Mesenchymal stem cell (in vitro differentiated cells and primary cell): ENCODE measurements at regions not wholly inside any gene's neighbourhood (a gene's known extent, or its start where the extent isn't known, plus 50 kb on each side); places are given as distances from the start of the nearest gene placed in this dataset.

ENCODE experiments used
- DNase-seq: peaks from one replicate; pipeline ENCODE4 v3.0.0-alpha.2; 2013
- H2AFZ ChIP-seq: one replicate; pipeline ENCODE4 v1.6.1; 2013; ENCODE audit warnings: low read depth, mild to moderate bottlenecking, control low read depth, inconsistent platforms, low read length, moderate library complexity
- H2AK5ac ChIP-seq: 2 replicates; pipeline ENCODE4 v1.6.1; 2013; ENCODE audit warnings: low read length, moderate library complexity, mild to moderate bottlenecking, inconsistent platforms; ENCODE audit not compliant: severe bottlenecking
- H2BK120ac ChIP-seq: one replicate; pipeline ENCODE4 v1.6.1; 2013; ENCODE audit warnings: low read depth, mild to moderate bottlenecking, inconsistent platforms, low read length, moderate library complexity
- H2BK12ac ChIP-seq, 2 experiments: one replicate each; pipeline ENCODE4 v1.6.1; 2013; ENCODE audit warnings: inconsistent platforms in 2 of 2, low read length in 2 of 2, mild to moderate bottlenecking in 2 of 2, moderate library complexity in 2 of 2, control low read depth in 1 of 2
- H2BK15ac ChIP-seq: one replicate; pipeline ENCODE4 v1.6.1; 2013; ENCODE audit warnings: mild to moderate bottlenecking, low read depth, inconsistent platforms; ENCODE audit not compliant: poor library complexity, severe bottlenecking
- H2BK5ac ChIP-seq: 2 replicates; pipeline ENCODE4 v1.6.1; 2013; ENCODE audit warnings: low read depth, mild to moderate bottlenecking, low read length, control low read depth, inconsistent platforms; ENCODE audit not compliant: poor library complexity, severe bottlenecking
- H3K14ac ChIP-seq, 2 experiments: one replicate each; pipeline ENCODE4 v1.6.1; 2013; ENCODE audit warnings: inconsistent platforms in 2 of 2, low read length in 2 of 2, control low read depth in 1 of 2, mild to moderate bottlenecking in 1 of 2, moderate library complexity in 1 of 2
- H3K18ac ChIP-seq, 2 experiments: one replicate each; pipeline ENCODE4 v1.6.1; 2013; ENCODE audit warnings: inconsistent platforms in 2 of 2, low read length in 2 of 2, control low read depth in 1 of 2, low read depth in 1 of 2, mild to moderate bottlenecking in 1 of 2
- H3K23ac ChIP-seq, 2 experiments: one replicate each; pipeline ENCODE4 v1.6.1; 2013; ENCODE audit warnings: inconsistent platforms in 2 of 2, low read length in 2 of 2, mild to moderate bottlenecking in 2 of 2, moderate library complexity in 2 of 2, control low read depth in 1 of 2
- H3K27ac ChIP-seq: 2 replicates; pipeline ENCODE4 v1.5.1; 2013; ENCODE audit warnings: mild to moderate bottlenecking, moderate library complexity, low read length, control low read depth, inconsistent platforms; ENCODE audit not compliant: poor library complexity, severe bottlenecking
- H3K27me3 ChIP-seq, 2 experiments: 2 replicates each; pipeline versions ENCODE4 v1.6.1 to v1.7.0; 2013; ENCODE audit warnings: low read length in 2 of 2, mild to moderate bottlenecking in 2 of 2, moderate library complexity in 2 of 2, control low read depth in 1 of 2, inconsistent platforms in 1 of 2; ENCODE audit not compliant: control insufficient read depth in 1 of 2, insufficient read depth in 1 of 2
- H3K36me3 ChIP-seq, 2 experiments: 2 replicates each; pipeline versions ENCODE4 v1.6.1 to v1.7.0; 2013; ENCODE audit warnings: low read length in 2 of 2, control low read depth in 1 of 2, inconsistent platforms in 1 of 2, low read depth in 1 of 2, mild to moderate bottlenecking in 1 of 2; ENCODE audit not compliant: insufficient read depth in 2 of 2, control insufficient read depth in 1 of 2
- H3K4ac ChIP-seq, 2 experiments: one replicate each; pipeline ENCODE4 v1.6.1; 2013; ENCODE audit warnings: inconsistent platforms in 2 of 2, low read length in 2 of 2, mild to moderate bottlenecking in 2 of 2, moderate library complexity in 2 of 2, control low read depth in 1 of 2, low read depth in 1 of 2
- H3K4me1 ChIP-seq: 2 replicates; pipeline ENCODE4 v1.6.1; 2013; ENCODE audit warnings: low read depth, low read length, control low read depth; ENCODE audit not compliant: control insufficient read depth, insufficient read depth
- H3K4me2 ChIP-seq: 2 replicates; pipeline ENCODE4 v1.6.1; 2013; ENCODE audit warnings: low read length, mild to moderate bottlenecking, inconsistent platforms; ENCODE audit not compliant: poor library complexity, severe bottlenecking
- H3K4me3 ChIP-seq, 2 experiments: 2 replicates each; pipeline versions ENCODE4 v1.5.1 to v1.7.0; 2013; ENCODE audit warnings: low read length in 2 of 2, mild to moderate bottlenecking in 2 of 2, control low read depth in 1 of 2, low read depth in 1 of 2; ENCODE audit not compliant: insufficient read depth in 1 of 2
- H3K79me1 ChIP-seq: replicated peaks from 2 replicates; pipeline ENCODE4 v1.6.1; 2013; ENCODE audit warnings: mild to moderate bottlenecking, control low read depth, low read length, inconsistent platforms; ENCODE audit not compliant: poor library complexity, severe bottlenecking
- H3K9ac ChIP-seq: 2 replicates; pipeline ENCODE4 v1.7.0; 2013; ENCODE audit warnings: mild to moderate bottlenecking, low read length, moderate library complexity
- H3K9me3 ChIP-seq: 2 replicates; pipeline ENCODE4 v1.7.0; 2013; ENCODE audit warnings: mild to moderate bottlenecking, low read length; ENCODE audit not compliant: control insufficient read depth
- H4K8ac ChIP-seq: one replicate; pipeline ENCODE4 v1.6.1; 2013; ENCODE audit warnings: inconsistent platforms, mild to moderate bottlenecking, low read length, moderate library complexity
- H4K91ac ChIP-seq: one replicate; pipeline ENCODE4 v1.6.1; 2013; ENCODE audit warnings: mild to moderate bottlenecking, low read length, inconsistent platforms
- WGBS: methylation state at CpG from one replicate; pipeline ENCODE4 v1.1.7; 2013; ENCODE audit warnings: mixed read lengths; 5-methylcytosine and 5-hydroxymethylcytosine counted together

GRCh38 chr20:52530571-52530970 lies 339.0 kb upstream of the ZFP64 start:
- Histone ChIP-seq H4K91ac (no peak overlapping the region), H2AK5ac (no peak overlapping the region), H3K27ac (no peak overlapping the region), H2AFZ (no peak overlapping the region), H3K79me1 (no peaks in the 10 kb centered on the region), H3K27me3 (no peaks in the 10 kb centered on the region), H2BK5ac (no peak overlapping the region), H3K9ac (no peak overlapping the region), H4K8ac (no peak overlapping the region), H2BK120ac (no peak overlapping the region), H3K4ac (no peak overlapping the region), H2BK15ac (no peak overlapping the region), H3K9me3 (peaks cover 6% of the 10 kb centered on the region), H3K36me3 (no peaks in the 10 kb centered on the region), H3K4me3 (no peak overlapping the region), H3K23ac (no peak overlapping the region), H3K4me1 (no peaks in the 10 kb centered on the region), H3K4me2 (no peak overlapping the region), H3K14ac (no peak overlapping the region), H3K18ac (no peak overlapping the region), H2BK12ac (no peak overlapping the region)
- DNase-seq = no peak
- 88% methylated on average over 1 of the region's 1 CpG for WGBS

DNA sequence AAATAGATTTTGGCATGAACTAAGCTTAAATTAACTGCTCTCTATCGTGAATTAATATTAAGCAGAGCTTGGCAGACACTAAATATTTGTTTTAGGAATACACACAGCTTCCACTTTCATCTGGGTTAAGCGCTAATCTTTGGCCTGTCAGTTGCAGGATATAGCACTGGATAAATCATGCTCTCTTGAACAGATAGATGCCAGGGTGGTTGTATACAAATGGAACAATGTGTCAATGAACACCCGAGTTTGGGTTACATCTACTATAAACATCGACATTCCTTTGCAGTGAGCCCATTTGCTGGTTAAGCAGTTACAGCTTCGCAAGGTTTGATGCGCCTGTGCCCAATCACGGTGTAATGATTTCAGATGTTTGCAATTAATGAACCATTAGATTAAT lies 338.2 kb upstream of the ZFP64 start:
- H3K9ac ChIP-seq = no peak overlapping the region
- H3K79me1 ChIP-seq = no peaks in the 10 kb centered on the region
- no peak overlapping the region for H4K8ac ChIP-seq
- no peak overlapping the region for H3K4me2 ChIP-seq
- H2BK15ac ChIP-seq = no peak overlapping the region
- H3K36me3 ChIP-seq = no peaks in the 10 kb centered on the region
- no peak overlapping the region for H3K14ac ChIP-seq
- no peak overlapping the region for H3K27ac ChIP-seq
- H2BK12ac ChIP-seq = no peak overlapping the region
- H2AK5ac ChIP-seq = no peak overlapping the region
- H2BK5ac ChIP-seq = no peak overlapping the region
- no peak overlapping the region for H3K18ac ChIP-seq
- no peaks in the 10 kb centered on the region for H3K27me3 ChIP-seq
- H2AFZ ChIP-seq = no peak overlapping the region
- H3K4ac ChIP-seq = no peak overlapping the region
- H3K4me1 ChIP-seq = no peaks in the 10 kb centered on the region
- WGBS = 17% methylated on average over 7 of the region's 7 CpGs
- H2BK120ac ChIP-seq = no peak overlapping the region
- H3K23ac ChIP-seq = no peak overlapping the region
- peak; percentile 82 for DNase-seq
- peaks cover 6% of the 10 kb centered on the region for H3K9me3 ChIP-seq
- H4K91ac ChIP-seq = no peak overlapping the region
- H3K4me3 ChIP-seq = no peak overlapping the region

DNA sequence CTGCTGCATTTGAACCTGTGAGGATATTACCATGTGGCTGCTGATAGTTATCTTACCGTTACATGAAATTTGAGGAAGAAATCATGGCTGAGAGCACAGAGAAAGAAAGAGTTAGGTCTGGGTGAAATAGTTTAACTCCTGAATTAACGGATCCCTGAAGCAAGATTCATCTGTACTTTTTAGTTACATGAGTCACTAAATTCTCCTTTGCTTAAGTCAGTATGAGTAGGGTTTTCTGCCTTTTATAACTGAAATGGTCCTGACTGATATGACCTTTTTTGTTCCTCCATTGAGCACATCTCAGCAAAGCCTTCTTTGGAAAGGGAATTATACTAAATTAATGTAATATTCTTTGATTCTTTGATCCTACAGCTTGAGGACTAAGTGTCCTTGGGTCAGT lies 333.3 kb upstream of the ZFP64 start:
- Histone ChIP-seq H3K4me2 (no peak overlapping the region), H4K8ac (no peak overlapping the region), H3K79me1 (no peaks in the 10 kb centered on the region), H2BK120ac (no peak overlapping the region), H4K91ac (no peak overlapping the region), H3K27me3 (no peaks in the 10 kb centered on the region), H3K4ac (no peak overlapping the region), H3K23ac (no peak overlapping the region), H3K9me3 (peaks cover 19% of the 10 kb centered on the region), H2BK12ac (no peak overlapping the region), H3K4me1 (no peaks in the 10 kb centered on the region), H3K4me3 (no peak overlapping the region), H3K9ac (no peak overlapping the region), H3K18ac (no peak overlapping the region), H2AK5ac (no peak overlapping the region), H3K14ac (no peak overlapping the region), H2BK15ac (no peak overlapping the region), H3K36me3 (no peaks in the 10 kb centered on the region), H2BK5ac (no peak overlapping the region), H2AFZ (no peak overlapping the region), H3K27ac (no peak overlapping the region)
- no peak for DNase-seq
- 95% methylated on average over 1 of the region's 2 CpGs for WGBS

- no peak overlapping the region for H2AFZ ChIP-seq
- H4K91ac ChIP-seq = no peak overlapping the region
- no peak overlapping the region for H2AK5ac ChIP-seq
- H3K18ac ChIP-seq = no peak overlapping the region
- no peak overlapping the region for H2BK5ac ChIP-seq
- H3K4ac ChIP-seq = no peak overlapping the region
- no peak overlapping the region for H2BK15ac ChIP-seq
- H3K4me3 ChIP-seq = no peak overlapping the region
- no peak for DNase-seq
- H3K4me2 ChIP-seq = no peak overlapping the region
- 50% methylated on average over 2 of the region's 3 CpGs for WGBS
- no peak overlapping the region for H3K9ac ChIP-seq
- no peaks in the 10 kb centered on the region for H3K27me3 ChIP-seq
- no peak overlapping the region for H2BK12ac ChIP-seq
- no peak overlapping the region for H2BK120ac ChIP-seq
- H4K8ac ChIP-seq = no peak overlapping the region
- no peaks in the 10 kb centered on the region for H3K4me1 ChIP-seq
- H3K79me1 ChIP-seq = no peaks in the 10 kb centered on the region
- H3K27ac ChIP-seq = no peak overlapping the region
- no peaks in the 10 kb centered on the region for H3K36me3 ChIP-seq
- H3K23ac ChIP-seq = no peak overlapping the region
- H3K9me3 ChIP-seq = peaks cover 22% of the 10 kb centered on the region
- no peak overlapping the region for H3K14ac ChIP-seq
Observed at GRCh38 chr20:52518735-52519134, 327.2 kb upstream of the ZFP64 start.
